ENCODE measurements at regions not wholly inside any gene's neighbourhood (a gene's known extent, or its start where the extent isn't known, plus 50 kb on each side); places are given as distances from the start of the nearest gene placed in this dataset.

DNA sequence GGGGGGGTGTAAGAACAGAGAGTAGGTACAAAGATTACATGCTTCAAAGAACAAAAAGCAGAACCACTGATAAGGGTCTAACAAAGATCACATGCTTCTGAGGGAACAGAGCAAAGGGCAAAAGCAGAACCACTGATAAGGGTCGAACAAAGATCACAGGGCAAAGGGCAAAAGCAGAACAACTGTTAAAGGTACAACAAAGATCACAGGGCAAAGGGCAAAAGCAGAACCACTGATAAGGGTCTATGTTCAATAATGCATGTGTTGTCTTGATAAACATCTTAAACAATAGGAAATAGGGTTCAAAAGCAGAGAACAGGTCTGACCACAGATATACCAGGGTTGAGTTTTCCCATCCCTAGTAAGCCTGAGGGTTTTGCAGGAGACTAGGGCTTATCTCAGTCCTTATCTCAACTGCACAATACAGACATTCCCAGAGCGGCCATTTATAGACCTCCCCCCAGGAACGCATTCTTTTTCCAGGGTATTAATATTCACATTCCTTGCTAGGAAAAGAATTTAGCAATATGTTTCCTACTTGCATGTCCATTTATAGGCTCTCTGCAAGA, 81.9 kb upstream of the PGR start:
- DNase-seq, result no peak

- no peak for DNase-seq
These were observed 73.0 kb upstream of the PGR start for GRCh38 chr11:101202614-101203013.

DNA sequence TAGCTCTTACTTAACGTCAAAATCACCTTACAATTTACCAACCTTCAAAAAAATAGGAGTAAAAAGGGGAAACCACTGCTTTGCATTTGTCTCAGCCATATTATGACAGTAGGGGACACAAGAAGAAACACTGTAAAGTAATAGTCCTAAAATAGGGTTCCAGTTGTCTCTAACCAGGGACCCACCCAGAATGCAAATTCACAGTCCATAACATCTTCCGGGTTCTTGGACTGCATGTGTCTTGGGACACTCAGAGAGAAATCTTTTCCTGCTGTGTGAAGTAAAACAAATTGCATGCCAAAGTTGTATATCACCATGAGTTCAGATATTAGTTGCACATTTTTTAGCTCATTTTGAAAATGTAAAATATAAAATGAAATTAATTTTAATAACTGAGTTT, 69.8 kb upstream of the PGR start:
- DNase-seq, result no peak

- DNase-seq, result no peak
These were observed 65.7 kb upstream of the PGR start for GRCh38 chr11:101195294-101195693.

GRCh38 chr11:101188801-101189200, 59.2 kb upstream of the PGR start:
- DNase-seq, result no peak

DNA sequence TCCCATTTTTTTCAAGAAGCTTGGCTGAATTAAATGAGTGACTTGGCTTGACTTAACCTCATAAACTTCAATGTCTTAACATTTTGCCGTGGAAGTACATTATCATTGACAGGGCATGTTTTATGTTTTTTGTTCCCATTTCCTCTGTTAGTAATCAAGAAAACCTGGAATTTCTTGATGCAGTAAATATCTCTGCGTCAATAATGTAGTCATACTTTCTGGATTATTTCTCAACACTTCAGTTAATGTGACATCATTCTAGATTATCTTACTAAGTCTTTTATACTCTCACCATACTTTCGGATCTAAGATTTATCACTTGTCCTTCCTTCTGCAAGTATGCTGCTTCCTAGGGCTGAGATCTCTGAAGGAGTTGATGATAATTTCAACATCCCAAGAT, 58.6 kb upstream of the PGR start:
- DNase-seq, result no peak

DNA sequence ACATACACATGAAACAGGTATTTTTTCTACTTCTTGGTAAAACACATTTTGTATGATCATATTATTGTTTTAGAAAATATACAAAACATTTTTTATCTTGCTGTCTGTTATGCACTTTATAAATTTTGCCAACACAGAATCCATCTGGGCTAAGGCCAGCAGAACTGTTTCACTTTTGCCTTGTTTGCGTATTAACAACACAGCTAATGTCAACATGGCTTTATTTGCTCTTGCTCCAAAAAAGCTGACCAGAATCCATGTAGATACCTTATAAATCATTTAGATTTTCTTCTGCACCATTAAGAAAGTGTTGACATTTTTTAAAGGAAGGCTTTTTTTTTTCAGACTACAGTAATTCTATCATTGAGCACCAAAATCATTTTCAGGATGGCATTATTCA, 58.1 kb upstream of the PGR start:
- no peak for DNase-seq

GRCh38 chr11:101185985-101186384, 56.4 kb upstream of the PGR start:
- no peak for DNase-seq

- DNase-seq, result no peak
These were observed 52.9 kb upstream of the PGR start for GRCh38 chr11:101182467-101182866.

DNA sequence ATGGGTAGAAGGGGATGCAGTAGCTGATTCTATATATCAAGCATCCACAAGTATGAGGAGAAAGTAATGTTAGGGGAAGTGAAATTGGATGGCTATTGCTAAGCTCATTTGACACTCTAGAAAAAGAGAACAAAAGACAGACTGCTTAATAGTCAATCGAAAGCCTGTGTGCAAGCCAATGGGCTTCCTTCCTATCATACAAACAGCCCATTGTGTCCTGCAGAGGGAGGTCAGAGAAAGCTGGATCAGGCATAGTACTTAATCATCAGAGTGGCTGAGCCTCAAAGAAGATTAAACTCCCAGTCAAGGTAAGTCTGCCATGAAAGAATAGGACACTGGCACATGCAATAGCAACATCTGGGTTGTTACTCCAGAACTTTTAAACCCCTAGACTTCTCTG, 50.9 kb upstream of the PGR start:
- DNase-seq, result no peak

Data from skin of body (tissue), 1 donor.